NCI-H82 (cell line): ENCODE measurements at regions not wholly inside any gene's neighbourhood (a gene's known extent, or its start where the extent isn't known, plus 50 kb on each side); places are given as distances from the start of the nearest gene placed in this dataset.
"Not testable (repeated sequence)": the region's sequence is repeated elsewhere in the genome, so short reads cannot be mapped to it uniquely, and the experiment has no call there.

Source experiments
- DNase-seq: peaks from one replicate; lab custom pipeline; 2025; lab: John Stamatoyannopoulos, UW

DNA sequence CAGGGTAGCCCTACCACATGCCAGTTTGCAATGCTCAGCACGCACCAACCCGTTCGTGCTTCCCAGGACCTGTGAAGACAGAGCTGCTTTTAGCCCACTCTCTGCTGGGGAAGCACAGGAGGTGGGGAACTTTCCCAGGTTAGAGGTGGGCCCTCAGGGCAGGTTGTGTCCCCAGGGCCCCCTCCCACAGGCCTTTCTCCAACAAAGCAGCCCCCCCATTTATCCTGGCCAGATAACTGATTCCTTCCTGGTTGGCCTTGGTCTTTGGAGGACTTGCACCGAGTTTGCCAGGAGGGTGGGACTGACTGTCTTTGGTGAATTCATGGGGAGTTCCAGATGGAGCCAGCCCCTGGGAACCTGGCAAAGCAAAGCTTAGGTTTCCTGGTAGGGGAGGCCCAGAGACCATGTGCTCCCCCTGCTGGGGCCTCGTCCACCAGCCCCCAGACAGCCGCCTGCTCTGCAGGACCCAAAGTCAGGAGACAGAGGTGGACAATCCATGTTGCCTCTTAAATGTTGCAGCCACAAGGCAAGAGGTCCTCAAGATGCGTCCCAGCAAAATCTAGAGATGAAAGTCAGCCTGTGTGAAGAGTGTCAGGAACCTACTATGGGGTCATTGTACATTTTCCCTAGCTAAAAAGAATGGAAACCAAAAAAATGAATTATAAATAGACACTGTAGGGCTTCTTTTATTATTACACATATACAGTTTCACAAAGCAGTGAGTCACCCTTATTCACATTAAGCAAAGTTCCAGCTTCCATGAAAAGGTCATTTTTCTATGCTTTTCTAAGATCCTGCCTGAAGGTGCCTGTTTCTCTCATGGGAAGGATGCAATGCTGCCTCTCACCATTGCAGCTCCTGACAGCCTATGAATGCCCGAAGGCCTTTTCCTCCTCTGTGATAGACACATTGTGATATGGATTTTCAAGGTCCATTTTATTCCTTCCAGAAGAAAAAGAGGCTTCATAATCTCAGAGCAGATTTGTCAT, 497.8 kb downstream of the PREX1 start:
- peak; percentile 83 for DNase-seq

DNA sequence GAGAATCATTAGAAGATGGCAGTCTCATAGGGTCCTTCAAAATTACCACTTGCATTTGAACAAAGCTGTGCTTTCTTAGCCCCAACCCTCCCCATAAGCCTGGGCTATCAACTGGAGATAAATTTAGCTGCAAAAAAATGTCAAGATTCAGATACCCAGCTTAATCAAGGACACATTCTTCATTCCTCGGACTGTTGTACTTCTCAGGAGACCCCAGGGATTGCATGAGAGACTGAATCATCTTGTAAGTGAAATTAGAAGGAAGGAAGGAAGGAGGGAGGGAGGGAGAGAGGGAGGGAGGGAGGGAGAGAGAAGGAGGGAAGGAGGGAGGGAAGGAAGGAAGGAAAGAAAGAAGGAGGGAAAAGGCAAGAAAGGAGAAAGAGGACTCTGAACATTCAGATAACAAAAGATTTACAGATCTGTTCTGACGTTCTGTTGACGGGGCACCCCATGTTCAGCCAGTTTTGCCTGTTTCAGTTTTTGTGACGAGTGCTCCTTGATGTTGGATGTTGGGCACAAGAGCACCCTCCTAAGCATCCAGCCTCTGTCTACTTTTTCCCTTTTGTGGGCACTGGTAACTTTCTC, 498.7 kb downstream of the PREX1 start:
- no peak for DNase-seq

DNA sequence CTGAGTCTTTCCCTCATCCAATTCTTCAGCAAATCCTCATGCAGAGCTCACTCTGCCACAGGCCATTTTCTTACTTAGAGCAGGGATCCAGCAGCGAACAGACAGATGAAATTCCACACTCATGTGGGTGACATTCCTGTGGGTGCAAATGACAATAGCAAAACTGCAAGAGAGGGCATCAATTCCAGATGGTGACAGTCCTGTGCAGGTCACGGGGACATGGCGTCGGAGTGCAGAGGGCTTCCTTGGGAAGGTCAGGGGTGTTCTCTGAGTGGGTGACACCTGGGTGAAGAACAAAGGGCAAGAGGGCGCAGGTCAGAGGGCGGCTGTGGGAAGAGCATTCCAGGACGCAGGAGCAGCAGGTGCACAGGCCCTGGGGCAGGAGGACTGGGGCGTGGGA, 500.0 kb downstream of the PREX1 start:
- not testable (repeated sequence) for DNase-seq

DNA sequence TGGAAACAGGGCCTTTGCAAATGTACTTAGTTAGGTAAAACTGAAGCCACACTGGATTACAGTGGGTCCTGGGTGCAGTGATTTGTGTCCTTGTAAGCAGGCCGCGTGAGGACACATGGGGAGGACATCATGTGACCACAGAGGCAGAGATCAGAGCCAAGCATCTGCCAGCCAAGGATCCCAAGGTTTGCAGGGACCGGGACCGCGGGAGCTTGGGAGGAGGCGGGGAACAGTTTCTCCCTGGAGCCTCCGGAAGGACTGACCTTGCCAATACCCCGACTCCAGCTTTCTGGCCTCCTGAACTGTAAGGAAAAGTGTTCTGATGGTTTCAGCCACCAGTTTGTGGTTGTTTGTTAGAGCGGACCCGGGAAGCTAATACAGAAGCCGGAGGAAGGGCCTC, 500.9 kb downstream of the PREX1 start:
- DNase-seq = peak; percentile 81

DNA sequence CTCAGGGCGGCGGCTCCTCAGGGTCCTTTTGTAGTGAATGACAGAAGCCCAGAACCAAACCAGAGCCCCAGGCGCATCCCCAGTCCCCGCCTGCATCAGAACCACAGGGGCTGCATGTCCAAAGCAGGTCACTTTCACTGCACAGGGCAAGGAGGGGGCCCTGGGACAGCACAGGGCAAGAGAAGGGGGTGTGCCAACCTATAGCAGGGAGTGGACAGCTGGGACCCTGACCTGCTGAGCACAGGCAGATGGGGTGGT, 501.4 kb downstream of the PREX1 start:
- no peak for DNase-seq

DNA sequence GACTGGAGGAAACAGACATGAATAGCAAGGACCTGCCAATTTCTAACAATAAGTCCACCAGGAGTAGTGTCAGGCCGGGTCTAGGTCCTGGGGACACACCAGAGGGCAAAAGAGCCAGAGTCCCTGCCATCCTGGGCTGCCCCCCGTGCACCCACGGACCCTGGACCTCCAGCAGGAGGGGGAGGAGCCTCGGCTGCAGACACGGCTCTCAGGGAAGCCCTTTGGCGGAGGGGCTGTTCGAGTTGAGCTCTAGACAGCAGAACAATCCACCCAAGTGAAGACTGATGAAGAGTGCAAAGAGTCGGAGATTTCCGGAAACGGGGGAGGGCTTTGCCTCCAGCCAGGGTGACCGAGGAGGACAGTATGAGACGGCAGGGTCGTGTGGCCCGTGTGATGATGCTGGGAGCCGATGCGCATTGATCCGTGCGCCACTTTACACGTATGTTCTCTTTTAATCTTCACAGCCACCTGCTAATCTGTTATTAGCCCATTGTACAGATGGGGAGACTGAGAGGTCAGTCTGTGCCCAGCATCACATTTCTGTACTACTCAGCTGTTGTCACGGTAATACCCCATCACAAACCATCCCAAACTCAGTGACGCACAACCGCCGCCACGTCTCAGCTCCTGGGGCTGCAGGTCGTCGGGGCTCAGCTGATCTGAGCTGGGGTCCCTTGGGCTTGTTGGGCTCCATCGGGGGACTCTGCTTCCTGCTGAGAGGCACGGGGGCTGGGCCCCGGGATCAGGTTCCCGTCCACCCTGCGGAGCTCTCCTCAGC, 502.0 kb downstream of the PREX1 start:
- no peak for DNase-seq

DNA sequence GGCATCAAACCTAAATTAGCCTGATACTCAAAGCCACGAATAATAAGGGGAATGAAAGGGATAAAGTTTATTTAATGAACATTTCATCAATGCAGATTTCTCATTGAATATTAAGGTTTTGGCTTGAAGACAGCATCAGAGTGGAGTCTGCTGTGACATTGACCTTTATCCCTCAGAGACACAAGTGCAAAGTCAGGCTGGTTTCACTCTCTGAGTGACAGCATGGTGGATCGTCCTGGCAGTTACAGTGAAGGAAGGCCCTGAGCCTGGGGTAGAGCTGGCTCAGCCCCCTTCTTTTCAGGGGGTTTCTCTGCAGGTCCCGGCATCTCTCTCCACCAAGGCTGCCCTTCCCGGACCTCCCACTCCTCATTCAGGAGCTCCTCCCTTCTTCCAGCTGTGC, 503.1 kb downstream of the PREX1 start:
- DNase-seq = no peak

DNA sequence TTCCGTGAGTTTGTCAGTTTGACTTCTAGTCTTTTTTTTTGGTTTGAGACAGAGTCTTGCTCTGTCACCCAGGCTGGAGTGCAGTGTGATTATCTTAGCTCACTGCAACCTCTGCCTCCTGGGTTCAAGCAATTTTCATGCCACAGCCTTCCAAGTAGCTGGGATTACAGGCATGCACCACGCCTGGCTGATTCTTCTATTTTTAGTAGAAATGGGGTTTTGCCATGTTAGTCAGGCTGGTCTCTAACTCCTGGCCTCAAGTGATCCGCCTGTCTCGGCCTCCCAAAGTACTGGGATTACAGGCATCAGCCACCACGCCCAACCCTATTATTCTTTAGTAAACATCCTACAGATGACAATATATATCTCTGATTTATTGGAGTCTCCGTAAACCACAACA, 506.5 kb downstream of the PREX1 start:
- no peak for DNase-seq

DNA sequence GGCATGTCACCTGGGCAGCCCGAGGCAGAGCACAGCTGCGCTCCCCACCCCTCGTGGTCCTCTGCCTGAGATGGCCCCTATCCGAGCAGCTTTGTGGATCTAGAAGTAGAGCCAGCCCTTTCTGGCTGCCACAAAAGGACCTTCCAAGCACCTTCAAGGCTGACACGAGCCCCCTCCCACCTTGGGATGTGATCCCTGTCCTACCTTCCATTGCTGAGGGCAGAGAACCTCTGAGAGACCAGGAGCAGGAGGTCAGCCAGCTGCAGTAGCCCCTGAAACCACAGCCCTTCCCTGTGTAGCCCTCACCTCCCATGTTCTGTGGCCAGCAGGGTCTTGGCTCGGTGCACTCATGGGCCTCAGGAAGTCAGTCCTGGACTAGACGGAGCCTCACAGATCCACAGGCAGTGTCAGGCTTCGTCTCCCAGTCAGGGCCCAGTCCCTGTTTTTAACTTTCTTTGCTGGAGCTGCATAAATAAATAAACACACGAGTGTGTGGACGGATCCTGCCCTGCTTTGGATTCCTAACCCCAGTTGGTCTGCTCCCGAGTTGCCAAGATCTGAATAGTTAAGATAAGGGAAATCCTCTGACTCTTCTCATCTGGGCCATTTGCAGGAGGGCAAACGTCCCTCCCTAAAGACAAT, 507.7 kb downstream of the PREX1 start:
- DNase-seq = no peak

DNA sequence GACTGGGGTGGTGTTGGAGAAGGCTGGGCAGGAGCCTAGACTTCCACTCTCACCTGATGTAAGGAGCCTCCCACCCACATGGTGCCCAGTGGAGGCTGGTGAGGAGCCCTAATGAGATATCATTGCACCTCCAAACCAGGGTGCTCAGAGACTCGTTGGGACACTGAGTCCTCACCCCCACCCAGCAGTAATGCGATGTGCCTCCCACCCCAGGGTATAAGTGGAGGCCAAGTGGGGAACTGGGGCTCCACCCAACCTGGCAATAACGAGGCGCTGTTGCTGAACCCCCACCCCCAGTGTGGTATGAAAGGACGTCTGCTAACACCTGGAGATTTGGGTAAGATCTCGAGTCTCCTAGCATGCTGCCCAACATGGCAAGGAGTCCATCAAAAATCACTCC, 510.2 kb downstream of the PREX1 start:
- no peak for DNase-seq

DNA sequence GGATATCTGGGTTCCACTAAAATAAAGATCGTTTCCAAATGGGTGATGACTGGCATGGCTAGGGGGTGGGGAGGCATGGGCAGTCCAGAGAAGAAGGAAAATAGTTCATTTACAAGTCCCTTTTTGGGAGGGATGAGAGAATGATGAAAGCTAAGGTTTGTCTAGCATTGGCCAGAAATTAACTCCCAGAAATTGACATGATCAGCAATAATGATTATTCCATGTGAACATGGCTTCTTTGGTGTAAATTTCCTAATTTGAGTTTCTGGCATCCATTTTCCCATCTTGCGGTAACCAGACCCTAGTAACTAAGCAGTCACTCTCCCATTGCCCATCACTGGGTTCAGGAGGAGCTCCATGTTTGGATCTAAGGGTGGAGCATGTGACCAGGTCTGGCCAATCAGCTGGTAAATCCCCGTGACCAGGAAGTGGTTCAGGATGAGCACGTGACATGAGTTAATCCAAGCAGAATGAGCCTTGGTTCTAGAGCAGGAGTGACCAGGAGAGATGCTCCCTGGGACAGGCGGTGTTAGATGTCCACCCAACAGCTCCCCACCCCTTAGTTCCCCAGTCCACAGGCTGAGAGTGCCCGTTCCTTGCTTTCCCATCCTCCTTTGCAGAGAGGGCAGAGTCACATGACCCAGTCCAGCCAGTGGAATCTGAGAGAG, 512.7 kb downstream of the PREX1 start:
- no peak for DNase-seq

DNA sequence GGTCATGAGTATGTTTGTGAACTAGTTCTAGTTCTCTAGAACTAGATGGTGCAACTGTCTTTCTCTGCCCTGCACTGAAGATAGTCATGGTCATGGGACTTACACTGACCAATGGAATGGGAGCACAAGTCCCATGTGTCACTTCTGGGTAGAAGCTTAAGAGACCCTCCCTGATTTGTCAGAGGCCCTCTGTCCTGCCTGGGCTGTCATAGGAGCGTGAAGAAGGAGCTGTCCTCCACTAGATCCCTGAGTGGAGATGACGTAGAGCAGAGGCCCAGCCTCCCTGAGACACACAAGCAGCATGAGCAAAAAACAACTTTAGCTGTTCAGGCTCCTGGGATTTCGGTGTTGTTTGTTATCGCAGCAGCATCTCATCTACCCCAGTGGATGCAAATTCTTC, 514.5 kb downstream of the PREX1 start:
- no peak for DNase-seq

DNA sequence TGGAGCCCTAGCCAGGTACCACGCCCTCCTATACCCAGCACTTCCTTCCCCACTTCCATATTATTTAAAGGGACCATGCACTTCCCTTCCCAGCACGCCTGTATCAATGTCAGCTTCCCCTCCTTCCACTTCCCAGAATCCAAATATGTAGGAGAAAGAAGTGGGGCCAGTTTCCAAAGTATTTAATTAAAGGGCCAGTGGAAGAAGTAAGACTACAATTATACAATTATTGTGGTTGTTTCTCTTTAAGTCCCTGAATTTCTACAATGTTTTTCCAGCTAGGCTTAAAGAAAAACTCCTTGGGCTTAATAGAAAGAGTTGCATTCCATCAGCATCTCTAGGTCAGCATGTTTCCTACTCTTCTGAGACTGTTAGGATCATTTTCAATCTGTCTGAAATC, 515.8 kb downstream of the PREX1 start:
- no peak for DNase-seq

DNA sequence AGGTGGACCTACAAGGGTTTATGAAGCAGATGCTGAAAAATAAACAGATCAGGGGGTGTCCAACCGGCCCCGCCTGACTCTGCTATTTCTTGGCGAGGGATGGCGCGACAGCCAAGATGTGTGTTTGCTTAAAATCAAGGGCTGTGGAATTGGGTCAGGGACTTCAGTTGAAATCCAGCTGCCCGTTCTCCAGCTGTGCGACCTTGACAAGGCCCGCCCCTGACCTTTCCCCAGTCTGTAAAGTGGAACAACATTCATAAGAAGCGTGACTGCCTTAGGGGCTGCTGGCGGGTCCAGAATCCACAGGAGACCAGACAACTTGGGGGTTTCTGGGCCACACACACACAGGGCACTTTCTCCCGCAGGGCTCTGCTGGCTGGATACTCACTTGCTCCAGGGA, 517.5 kb downstream of the PREX1 start:
- DNase-seq = no peak

DNA sequence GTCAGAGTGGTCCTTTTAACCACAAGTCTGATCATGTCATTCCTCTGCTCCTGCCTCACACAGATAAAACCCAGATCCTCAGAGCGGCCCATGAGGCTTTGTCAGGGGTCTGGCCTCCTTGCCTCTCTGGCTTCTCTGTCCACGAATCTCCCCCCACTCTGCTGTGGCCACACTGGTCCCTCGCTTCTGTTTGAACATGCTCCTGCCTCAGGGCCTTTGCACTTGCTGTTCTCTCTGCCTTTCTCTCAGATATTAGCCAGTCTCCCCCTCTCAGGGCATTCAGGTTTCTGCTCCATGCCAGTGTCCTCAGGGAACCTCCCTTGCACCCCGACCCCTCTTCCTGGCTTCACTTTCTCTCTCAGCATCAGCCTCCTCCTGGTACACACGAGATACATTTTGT, 518.5 kb downstream of the PREX1 start:
- DNase-seq = no peak

DNA sequence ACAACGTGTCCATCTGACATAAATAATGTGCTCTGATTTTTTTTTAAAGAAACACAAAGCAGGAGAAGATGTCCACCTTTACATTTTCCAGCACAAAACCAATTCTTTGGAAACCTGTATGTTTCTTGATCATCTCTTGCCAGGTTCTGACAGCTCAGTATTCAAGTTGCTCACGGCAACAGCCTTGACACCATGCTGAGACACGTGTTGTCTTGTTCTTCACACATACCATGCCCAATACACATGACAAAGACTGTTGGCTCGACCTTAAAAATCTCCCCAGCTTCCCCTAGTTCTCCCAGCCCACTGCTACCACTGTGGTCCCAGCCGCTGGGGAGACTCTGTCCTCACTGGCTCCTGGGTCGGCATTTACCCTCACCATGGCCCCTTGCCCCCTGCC, 518.9 kb downstream of the PREX1 start:
- DNase-seq = no peak

DNA sequence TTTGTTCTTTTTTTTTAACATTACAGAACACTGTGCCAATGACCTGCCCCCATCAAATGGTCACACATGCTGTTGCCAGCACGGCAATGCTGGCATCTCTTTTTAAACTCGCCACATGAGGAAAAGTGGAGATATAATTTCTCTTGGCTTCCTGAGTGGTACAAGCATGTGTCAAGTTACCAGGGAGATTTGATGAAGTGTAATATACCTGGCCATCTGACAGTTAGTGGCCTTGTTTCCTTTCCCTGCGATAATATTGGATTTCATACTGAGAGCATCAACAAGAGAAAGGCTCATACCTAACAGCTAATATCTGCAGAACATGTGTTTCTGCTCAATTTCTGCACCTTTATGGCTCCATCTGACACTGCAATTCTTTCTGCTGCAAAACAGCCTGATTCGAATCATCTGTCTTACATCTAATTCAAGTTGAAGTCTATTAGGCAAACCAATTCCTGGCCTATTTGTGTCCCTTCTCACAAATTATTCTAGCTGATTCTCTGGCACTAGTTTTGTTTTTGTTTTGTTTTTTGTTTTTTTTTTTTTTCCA, 519.5 kb downstream of the PREX1 start:
- DNase-seq = no peak

DNA sequence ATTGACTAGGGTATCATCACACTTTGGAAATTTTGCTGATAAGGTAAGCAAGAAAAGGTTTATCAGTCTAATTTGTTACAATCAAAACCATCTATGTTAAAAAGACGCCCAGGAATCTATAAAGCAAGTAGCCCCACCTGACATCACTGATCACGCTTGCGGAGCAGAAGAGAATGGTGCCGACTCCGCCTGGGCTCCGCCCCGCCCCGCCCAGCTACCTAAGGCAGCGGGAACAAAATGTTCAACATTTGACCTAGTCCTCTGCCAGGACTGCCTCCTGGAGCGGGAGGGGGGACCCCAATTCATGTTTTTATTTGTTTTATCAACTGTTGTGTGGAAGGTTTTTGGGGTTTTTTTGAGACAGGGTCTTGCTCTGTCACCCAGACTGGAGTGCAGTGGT, 520.5 kb downstream of the PREX1 start:
- no peak for DNase-seq

DNA sequence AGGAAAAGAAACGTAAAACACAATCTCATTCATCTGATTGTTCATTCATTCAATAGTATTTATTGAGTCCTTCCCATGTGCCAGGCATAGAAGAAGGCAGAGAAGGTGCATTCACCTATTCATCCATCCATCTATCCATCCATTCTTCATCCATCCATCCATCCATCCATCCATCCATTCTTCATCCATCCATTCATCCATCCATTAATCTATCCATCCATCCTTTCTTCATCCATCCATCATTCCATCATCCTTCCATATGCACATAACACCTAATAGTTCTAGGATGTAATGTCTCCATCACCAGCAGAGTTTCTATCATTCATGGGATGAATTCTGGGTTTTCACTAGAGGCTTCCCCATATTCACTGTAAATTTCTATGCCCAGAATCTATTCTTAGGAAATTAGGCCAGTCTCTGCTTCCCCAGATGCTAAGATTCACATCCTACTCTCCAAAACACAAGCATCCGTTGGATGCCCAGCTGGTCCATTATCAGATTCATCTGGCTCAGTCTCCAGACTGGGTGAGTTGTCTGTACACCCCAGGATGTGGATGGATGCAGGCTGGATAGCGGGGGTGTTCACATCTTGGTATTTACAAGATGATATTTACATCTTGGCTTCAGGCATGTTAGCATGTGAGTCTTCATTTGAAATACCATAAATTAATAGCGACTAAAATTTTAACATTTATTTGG, 517.7 kb upstream of the SULF2 start:
- DNase-seq = no peak

DNA sequence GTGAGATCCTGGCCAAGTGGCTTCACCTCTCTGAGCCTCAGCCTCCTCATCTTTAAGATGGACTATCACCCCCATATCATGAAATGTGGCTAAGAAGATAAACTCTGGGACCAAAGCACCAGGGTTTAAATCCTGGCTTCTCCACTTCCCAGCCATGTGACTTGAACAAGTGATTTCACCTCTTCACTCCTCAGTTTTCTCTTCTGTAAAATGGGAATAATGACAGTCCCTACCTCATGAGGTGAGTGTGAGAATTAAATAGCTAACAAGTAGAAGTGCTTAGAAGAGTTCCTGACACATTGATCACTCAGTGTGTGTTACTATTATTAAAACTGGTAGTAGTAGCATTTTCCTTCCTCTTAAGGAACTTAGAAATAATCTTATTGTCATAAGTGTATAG, 516.9 kb upstream of the SULF2 start:
- no peak for DNase-seq

DNA sequence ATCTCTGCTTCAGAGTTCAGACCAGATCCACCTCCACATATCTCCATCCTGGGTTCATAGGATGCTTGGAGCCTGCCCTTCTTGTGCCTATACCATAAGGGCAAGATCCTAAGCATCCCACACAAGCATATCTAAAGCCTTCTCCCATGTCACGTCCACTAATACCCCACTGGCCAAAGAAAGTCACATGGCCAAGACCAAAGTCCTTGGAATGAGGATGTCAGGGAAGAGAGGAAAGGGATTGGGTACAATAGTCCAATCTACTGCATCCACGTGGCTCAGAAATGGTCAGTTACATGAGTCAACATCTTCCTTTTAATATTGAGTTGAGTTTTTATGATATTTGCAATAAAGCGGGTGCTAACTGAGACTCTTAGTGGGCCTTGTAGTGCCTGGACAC, 515.9 kb upstream of the SULF2 start:
- DNase-seq = no peak
